ENCODE measurements at regions not wholly inside any gene's neighbourhood (a gene's known extent, or its start where the extent isn't known, plus 50 kb on each side); places are given as distances from the start of the nearest gene placed in this dataset.

- ChIA-PET POLR2A (no interaction called here), CTCF (no interaction called here)
- no peaks in the 10 kb centered on the region for H3K36me3 ChIP-seq (ENCODE audit: control insufficient read depth, insufficient read depth, low read length)
- no peaks in the 10 kb centered on the region for H3K9me3 ChIP-seq (ENCODE audit: control insufficient read depth, insufficient read depth, low read depth, low read length)
- in situ Hi-C loops (cut with HindIII; ENCODE audit: low pct_unique_long_range_greater_than_20kb, low sequenced_read_pairs), result no loop called here
- ATAC-seq, result no peak
- no peak for TF ChIP-seq POLR2AphosphoS5 (IDR thresholded peaks at IDR 0.05; ENCODE audit: low read depth, low read length)
- no peak for TF ChIP-seq SIN3A (IDR thresholded peaks at IDR 0.05; ENCODE audit: borderline replicate concordance, insufficient read depth, low read depth, low read length)
- TF ChIP-seq REST (IDR thresholded peaks at IDR 0.05; ENCODE audit: insufficient read depth in 1 of 2, low read depth in 2 of 2, low read length in 1 of 2), result no peak
- TF ChIP-seq, protein P1, sequence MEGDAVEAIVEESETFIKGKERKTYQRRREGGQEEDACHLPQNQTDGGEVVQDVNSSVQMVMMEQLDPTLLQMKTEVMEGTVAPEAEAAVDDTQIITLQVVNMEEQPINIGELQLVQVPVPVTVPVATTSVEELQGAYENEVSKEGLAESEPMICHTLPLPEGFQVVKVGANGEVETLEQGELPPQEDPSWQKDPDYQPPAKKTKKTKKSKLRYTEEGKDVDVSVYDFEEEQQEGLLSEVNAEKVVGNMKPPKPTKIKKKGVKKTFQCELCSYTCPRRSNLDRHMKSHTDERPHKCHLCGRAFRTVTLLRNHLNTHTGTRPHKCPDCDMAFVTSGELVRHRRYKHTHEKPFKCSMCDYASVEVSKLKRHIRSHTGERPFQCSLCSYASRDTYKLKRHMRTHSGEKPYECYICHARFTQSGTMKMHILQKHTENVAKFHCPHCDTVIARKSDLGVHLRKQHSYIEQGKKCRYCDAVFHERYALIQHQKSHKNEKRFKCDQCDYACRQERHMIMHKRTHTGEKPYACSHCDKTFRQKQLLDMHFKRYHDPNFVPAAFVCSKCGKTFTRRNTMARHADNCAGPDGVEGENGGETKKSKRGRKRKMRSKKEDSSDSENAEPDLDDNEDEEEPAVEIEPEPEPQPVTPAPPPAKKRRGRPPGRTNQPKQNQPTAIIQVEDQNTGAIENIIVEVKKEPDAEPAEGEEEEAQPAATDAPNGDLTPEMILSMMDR (IDR thresholded peaks at IDR 0.05), result no peak
- no peak for TF ChIP-seq TCF7L2 (IDR thresholded peaks at IDR 0.05; ENCODE audit: low read depth, low read length)
- no peak overlapping the region for H3K27ac ChIP-seq (ENCODE audit: low read length)
- no peak overlapping the region for H3K4me3 ChIP-seq (ENCODE audit: low read depth in 2 of 2, low read length in 2 of 2)
- no peaks in the 10 kb centered on the region for H3K27me3 ChIP-seq (ENCODE audit: control insufficient read depth, insufficient read depth, low read length)
- BruUV-seq (replicated peaks), result no TSS peak
- no peak for DNase-seq (ENCODE audit: low read depth, low spot score)
- intact Hi-C loops (cut with micrococcal nuclease; ENCODE audit: unreplicated experiment), result no loop called here
- H3K4me1 ChIP-seq (ENCODE audit: control insufficient read depth, insufficient read depth, low read length), result no peaks in the 10 kb centered on the region
Measured at GRCh38 chrX:50973199-50973598, 62.7 kb downstream of the BMP15 start.

GRCh38 chrX:50978920-50979682, 68.6 kb downstream of the BMP15 start:
- TF ChIP-seq POLR2AphosphoS5 (IDR thresholded peaks at IDR 0.05; ENCODE audit: low read depth, low read length) (no peak), TCF7L2 (IDR thresholded peaks at IDR 0.05; ENCODE audit: low read depth, low read length) (no peak)
- H3K4me1 ChIP-seq (ENCODE audit: control insufficient read depth, insufficient read depth, low read length), result no peaks in the 10 kb centered on the region
- no peak overlapping the region for H3K4me3 ChIP-seq (ENCODE audit: low read depth in 2 of 2, low read length in 2 of 2)
- no peaks in the 10 kb centered on the region for H3K36me3 ChIP-seq (ENCODE audit: control insufficient read depth, insufficient read depth, low read length)
- no peak for DNase-seq (ENCODE audit: low read depth, low spot score)
- H3K9me3 ChIP-seq (ENCODE audit: control insufficient read depth, insufficient read depth, low read depth, low read length), result no peaks in the 10 kb centered on the region
- POLR2A ChIA-PET, result no interaction called here
- CTCF ChIA-PET, result interaction anchor here (0.6 kb wide), 1 partner anchor 238 kb away, joined by 3 read pairs; no protein-coding TSS in a partner anchor
- ATAC-seq, result no peak
- intact Hi-C loops (cut with micrococcal nuclease; ENCODE audit: unreplicated experiment), result no loop called here
- H3K27me3 ChIP-seq (ENCODE audit: control insufficient read depth, insufficient read depth, low read length), result no peaks in the 10 kb centered on the region
- in situ Hi-C loops (cut with HindIII; ENCODE audit: low pct_unique_long_range_greater_than_20kb, low sequenced_read_pairs), result no loop called here
- BruUV-seq (replicated peaks), result no TSS peak
- H3K27ac ChIP-seq (ENCODE audit: low read length), result no peak overlapping the region

- DNase-seq (ENCODE audit: low read depth, low spot score) (no peak), ATAC-seq (no peak)
- Histone ChIP-seq H3K27me3 (ENCODE audit: control insufficient read depth, insufficient read depth, low read length) (no peaks in the 10 kb centered on the region), H3K4me3 (ENCODE audit: low read depth in 2 of 2, low read length in 2 of 2) (no peak overlapping the region), H3K36me3 (ENCODE audit: control insufficient read depth, insufficient read depth, low read length) (no peaks in the 10 kb centered on the region), H3K9me3 (ENCODE audit: control insufficient read depth, insufficient read depth, low read depth, low read length) (no peaks in the 10 kb centered on the region), H3K4me1 (ENCODE audit: control insufficient read depth, insufficient read depth, low read length) (no peaks in the 10 kb centered on the region), H3K27ac (ENCODE audit: low read length) (no peak overlapping the region)
- intact Hi-C loops (cut with micrococcal nuclease; ENCODE audit: unreplicated experiment), result loop anchor here (10.0 kb wide), 1 partner anchor 285 kb away; no protein-coding TSS in a partner anchor
- TF ChIP-seq REST (IDR thresholded peaks at IDR 0.05; ENCODE audit: insufficient read depth in 1 of 2, low read depth in 2 of 2, low read length in 1 of 2), result no peak
- no peak for TF ChIP-seq POLR2AphosphoS5 (IDR thresholded peaks at IDR 0.05; ENCODE audit: low read depth, low read length)
- no peak for TF ChIP-seq TCF7L2 (IDR thresholded peaks at IDR 0.05; ENCODE audit: low read depth, low read length)
- TF ChIP-seq, protein P1 (IDR thresholded peaks at IDR 0.05), result no peak
- TF ChIP-seq SIN3A (IDR thresholded peaks at IDR 0.05; ENCODE audit: borderline replicate concordance, insufficient read depth, low read depth, low read length), result no peak
- ChIA-PET CTCF (interaction anchor here (0.7 kb wide), 1 partner anchor 267 kb away, joined by 3 read pairs; no protein-coding TSS in a partner anchor), POLR2A (no interaction called here)
- no TSS peak for BruUV-seq (replicated peaks)
- in situ Hi-C loops (cut with HindIII; ENCODE audit: low pct_unique_long_range_greater_than_20kb, low sequenced_read_pairs), result no loop called here
Measured at GRCh38 chrX:50980251-50980650, 69.7 kb downstream of the BMP15 start.
